Choroid plexus epithelial cell (primary cell): ENCODE measurements at regions not wholly inside any gene's neighbourhood (a gene's known extent, or its start where the extent isn't known, plus 50 kb on each side); places are given as distances from the start of the nearest gene placed in this dataset.

ENCODE experiments used
- DNase-seq: peaks from one replicate; pipeline ENCODE4 v3.0.0-alpha.2; 2010; ENCODE audit warnings: low read depth
- H3K4me3 ChIP-seq: 2 replicates; pipeline ENCODE4 v1.5.1; 2011; ENCODE audit warnings: low read depth, mild to moderate bottlenecking, control low read depth, low read length, moderate library complexity
- TF ChIP-seq, protein P1 (sequence below): conservative IDR thresholded peaks from 2 replicates; pipeline ENCODE4 v1.5.1; 2011; ENCODE audit warnings: low read depth, mild to moderate bottlenecking, control low read depth, inconsistent platforms, low read length, moderate library complexity

- TF ChIP-seq, protein P1, sequence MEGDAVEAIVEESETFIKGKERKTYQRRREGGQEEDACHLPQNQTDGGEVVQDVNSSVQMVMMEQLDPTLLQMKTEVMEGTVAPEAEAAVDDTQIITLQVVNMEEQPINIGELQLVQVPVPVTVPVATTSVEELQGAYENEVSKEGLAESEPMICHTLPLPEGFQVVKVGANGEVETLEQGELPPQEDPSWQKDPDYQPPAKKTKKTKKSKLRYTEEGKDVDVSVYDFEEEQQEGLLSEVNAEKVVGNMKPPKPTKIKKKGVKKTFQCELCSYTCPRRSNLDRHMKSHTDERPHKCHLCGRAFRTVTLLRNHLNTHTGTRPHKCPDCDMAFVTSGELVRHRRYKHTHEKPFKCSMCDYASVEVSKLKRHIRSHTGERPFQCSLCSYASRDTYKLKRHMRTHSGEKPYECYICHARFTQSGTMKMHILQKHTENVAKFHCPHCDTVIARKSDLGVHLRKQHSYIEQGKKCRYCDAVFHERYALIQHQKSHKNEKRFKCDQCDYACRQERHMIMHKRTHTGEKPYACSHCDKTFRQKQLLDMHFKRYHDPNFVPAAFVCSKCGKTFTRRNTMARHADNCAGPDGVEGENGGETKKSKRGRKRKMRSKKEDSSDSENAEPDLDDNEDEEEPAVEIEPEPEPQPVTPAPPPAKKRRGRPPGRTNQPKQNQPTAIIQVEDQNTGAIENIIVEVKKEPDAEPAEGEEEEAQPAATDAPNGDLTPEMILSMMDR, result no peak
- DNase-seq, result no peak
- no peak overlapping the region for H3K4me3 ChIP-seq
These were observed 538.7 kb upstream of the TMEM132C start for GRCh38 chr12:127728285-127728684.

DNA sequence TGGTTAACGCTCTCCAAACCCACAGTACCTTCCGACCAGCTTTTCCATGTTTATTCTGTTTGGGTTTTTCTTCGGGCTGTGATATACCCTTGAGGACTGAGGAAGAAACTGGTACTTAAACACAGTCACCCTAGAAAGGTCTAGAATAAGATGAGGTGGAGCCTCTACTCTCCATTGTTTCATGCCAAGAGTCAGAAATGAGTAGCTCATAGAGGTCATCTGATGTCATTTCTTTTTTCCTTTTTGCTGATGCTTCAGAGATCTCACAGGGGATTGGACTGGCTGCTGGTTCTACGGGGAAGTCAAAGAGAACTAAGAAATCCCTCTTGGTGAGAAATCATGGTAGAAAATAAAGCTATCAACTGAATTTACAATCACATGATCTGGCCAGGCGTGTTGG, 538.2 kb upstream of the TMEM132C start:
- TF ChIP-seq, protein P1, result no peak
- DNase-seq, result no peak
- H3K4me3 ChIP-seq, result no peak overlapping the region

DNA sequence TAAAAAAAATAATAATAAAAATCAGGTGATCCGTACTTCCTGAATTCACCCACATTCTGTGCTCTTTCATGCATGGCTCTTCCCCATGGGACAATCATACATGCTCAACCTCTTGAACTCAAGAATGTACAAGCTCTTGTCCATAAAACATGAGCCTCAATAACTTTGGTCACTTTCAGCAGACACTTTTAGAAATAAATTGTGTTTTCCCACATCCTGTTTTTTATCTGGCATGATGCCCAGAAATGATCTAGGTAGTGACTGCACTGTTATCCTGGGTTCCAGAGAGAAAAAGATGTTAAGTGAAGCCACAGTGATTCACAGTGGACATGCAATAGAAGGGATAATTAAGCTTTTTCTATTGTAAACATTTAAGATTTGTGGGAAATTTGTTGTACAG, 537.6 kb upstream of the TMEM132C start:
- H3K4me3 ChIP-seq, result no peak overlapping the region
- peak; percentile 2 for DNase-seq
- TF ChIP-seq, protein P1, result no peak

DNA sequence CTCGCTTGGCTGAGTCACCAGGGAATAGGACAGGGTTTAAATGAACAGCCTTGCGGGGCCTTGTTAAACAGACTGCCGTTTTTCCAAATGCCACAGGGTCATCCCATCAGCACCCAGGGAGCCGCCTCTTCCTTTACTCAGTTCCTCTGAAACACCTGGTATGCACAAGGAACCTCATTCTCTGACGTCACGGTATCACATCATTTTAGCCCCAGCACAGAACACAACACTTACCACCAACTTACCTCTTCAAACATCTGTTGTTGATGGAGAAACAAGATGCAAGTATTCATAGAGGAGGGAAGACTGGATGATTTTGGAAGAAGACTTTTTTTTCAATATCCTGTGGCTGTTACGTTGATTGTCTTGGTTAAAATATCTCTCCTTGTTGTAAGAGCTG, 535.3 kb upstream of the TMEM132C start:
- TF ChIP-seq, protein P1, result no peak
- no peak for DNase-seq
- H3K4me3 ChIP-seq, result no peak overlapping the region

GRCh38 chr12:127742231-127742630, 524.7 kb upstream of the TMEM132C start:
- TF ChIP-seq, protein P1, result no peak
- no peak overlapping the region for H3K4me3 ChIP-seq
- no peak for DNase-seq

- H3K4me3 ChIP-seq, result no peak overlapping the region
- TF ChIP-seq, protein P1, result no peak
- no peak for DNase-seq
These were observed 521.3 kb upstream of the TMEM132C start for GRCh38 chr12:127745469-127746212.

DNA sequence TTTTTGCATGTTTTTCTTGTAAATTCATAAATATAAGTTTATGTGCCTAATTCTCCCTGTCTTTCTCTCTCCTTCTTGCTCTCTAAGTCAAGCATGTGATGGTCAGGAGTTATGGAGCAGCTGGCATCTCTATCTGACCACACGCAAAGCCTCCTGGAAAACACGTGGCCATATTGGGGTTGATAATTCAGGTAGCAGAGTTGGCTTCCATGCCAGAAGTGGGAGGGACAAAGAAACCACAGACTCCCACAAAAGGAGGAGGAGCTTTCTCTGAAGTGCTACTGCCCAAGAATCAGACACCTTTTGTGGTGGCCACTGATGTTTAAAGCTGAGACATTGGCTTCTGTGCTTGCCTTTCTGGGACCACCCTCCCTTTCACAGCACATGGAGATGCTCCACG, 517.6 kb upstream of the TMEM132C start:
- TF ChIP-seq, protein P1, result no peak
- no peak overlapping the region for H3K4me3 ChIP-seq
- DNase-seq, result no peak
